K562 (cell line): ENCODE measurements at regions not wholly inside any gene's neighbourhood (a gene's known extent, or its start where the extent isn't known, plus 50 kb on each side); places are given as distances from the start of the nearest gene placed in this dataset.

Source experiments
- ATAC-seq: fragments of 200-7000 bp; cut with Tn5 transposase; 3 replicates; pipeline ENCODE4 v1.9.1; 2020; ENCODE audit warnings: moderate library complexity
- BruUV-seq: library from RNA; stranded (reverse); fragments of 400-500 nt; replicated peaks from 2 replicates; lab custom pipeline; 2021; lab: Mats Ljungman, UMichigan
- CTCF ChIA-PET: fragments of 300-600 bp; formaldehyde crosslinking; extraction: SDS; loops from one replicate; lab custom pipeline; 2021; ENCODE audit warnings: low intra/inter-chr PET ratio; lab: Yijun Ruan, JAX
- POLR2A ChIA-PET: fragments of 300-600, 350-650 bp; sonication (Branson Sonifier 250); formaldehyde crosslinking; extraction: SDS; loops from one replicate; lab custom pipeline; 2021; ENCODE audit warnings: antibody characterized with exemption, inconsistent platforms; lab: Yijun Ruan, JAX
- DNase-seq, 4 experiments: peaks; one replicate each; pipeline versions ENCODE4 v3.0.0 to v3.0.0-alpha.2; 2011 to 2018; ENCODE audit warnings: low spot score in 3 of 4, mixed read lengths in 3 of 4; ENCODE audit errors: extremely low read depth in 1 of 4
- FAIRE-seq: peaks from 2 replicates; lab custom pipeline; 2011; peaks lifted over from hg19 to GRCh38; lab: Jason Lieb, UNC
- H2AFZ ChIP-seq: 2 replicates; pipeline ENCODE4 v1.6.0; 2011; ENCODE audit warnings: low read depth, low read length, control low read depth, inconsistent platforms
- H3K27ac ChIP-seq: fragments of 200-600 bp; 3 replicates; pipeline ENCODE4 v1.8.0; 2011; ENCODE audit warnings: low read depth, mild to moderate bottlenecking, control low read depth, inconsistent platforms, low read length, moderate library complexity, mixed read lengths; ENCODE audit errors: extremely low read depth
- H3K27me3 ChIP-seq, 2 experiments: fragments of 300-600 bp in 1 of 2; 2 replicates in 1 of 2; 3 replicates in 1 of 2; pipeline versions ENCODE4 v1.6.0 to v1.8.0; 2011; ENCODE audit warnings: inconsistent platforms in 2 of 2, low read length in 2 of 2, mild to moderate bottlenecking in 1 of 2, mixed read lengths in 1 of 2, moderate library complexity in 1 of 2; ENCODE audit not compliant: control insufficient read depth in 2 of 2, insufficient read depth in 2 of 2
- H3K36me3 ChIP-seq: fragments of 300-600 bp; 3 replicates; pipeline ENCODE4 v1.8.0; 2011; ENCODE audit warnings: mild to moderate bottlenecking, low read length, inconsistent platforms; ENCODE audit not compliant: control insufficient read depth, insufficient read depth
- H3K4me1 ChIP-seq, 2 experiments: fragments of 200-600 bp in 1 of 2; replicated peaks in 1 of 2; 2 replicates in 1 of 2; 3 replicates in 1 of 2; pipeline versions ENCODE4 v1.5.1 to v1.8.0; 2011; ENCODE audit warnings: inconsistent platforms in 2 of 2, low read length in 2 of 2, mild to moderate bottlenecking in 1 of 2, mixed read lengths in 1 of 2, moderate library complexity in 1 of 2; ENCODE audit not compliant: control insufficient read depth in 2 of 2, insufficient read depth in 2 of 2
- H3K4me2 ChIP-seq: 2 replicates; pipeline ENCODE4 v1.6.1; 2011; ENCODE audit warnings: low read length, control low read depth, inconsistent platforms, mixed read lengths; ENCODE audit not compliant: insufficient read depth
- H3K4me3 ChIP-seq: fragments of 200-600 bp; sonication (generic), shearing (Covaris generic); 2 replicates; pipeline ENCODE4 v1.5.1; 2016; ENCODE audit warnings: control low read depth, inconsistent platforms
- H3K79me2 ChIP-seq: fragments of 200-600 bp; 3 replicates; pipeline ENCODE4 v1.8.0; 2011; ENCODE audit warnings: low read length, inconsistent platforms; ENCODE audit not compliant: control insufficient read depth, insufficient read depth
- H3K9ac ChIP-seq, 2 experiments: 2 replicates each; pipeline versions ENCODE4 v1.6.0 to v1.6.1; 2011; ENCODE audit warnings: low read depth in 2 of 2, low read length in 2 of 2, control low read depth in 1 of 2, inconsistent platforms in 1 of 2, mild to moderate bottlenecking in 1 of 2, mixed read lengths in 1 of 2; ENCODE audit not compliant: insufficient read depth in 1 of 2
- H3K9me1 ChIP-seq: one replicate; pipeline ENCODE4 v1.6.0; 2011; ENCODE audit warnings: inconsistent platforms, mild to moderate bottlenecking, low read length, moderate library complexity; ENCODE audit not compliant: control insufficient read depth, insufficient read depth
- H3K9me3 ChIP-seq: replicated peaks from 2 replicates; pipeline ENCODE4 v1.5.1; 2011; ENCODE audit warnings: low read depth, low read length, inconsistent platforms; ENCODE audit not compliant: control insufficient read depth, insufficient read depth
- H4K20me1 ChIP-seq: replicated peaks from 2 replicates; pipeline ENCODE4 v1.6.1; 2011; ENCODE audit warnings: low read length, inconsistent platforms, mixed read lengths; ENCODE audit not compliant: control insufficient read depth, insufficient read depth
- ARID2 ChIP-seq: fragments of 450-650 bp; IDR thresholded peaks from 2 replicates; pipeline ENCODE4 v1.6.1; 2017; ENCODE audit warnings: antibody characterized with exemption, mild to moderate bottlenecking
- BHLHE40 ChIP-seq: IDR thresholded peaks from 2 replicates; pipeline ENCODE4 v1.6.1; 2011; ENCODE audit warnings: low read length, improper control_type of control experiment
- CBFA2T3 ChIP-seq: fragments of 450-650 bp; IDR thresholded peaks from 2 replicates; pipeline ENCODE4 v1.6.1; 2017
- ETV1 ChIP-seq: fragments of 450-650 bp; conservative IDR thresholded peaks from 2 replicates; pipeline ENCODE4 v1.6.1; 2016; ENCODE audit warnings: missing genetic modification characterization, control low read depth, low read depth, missing compliant biosample characterization
- HIVEP1 ChIP-seq: fragments of 250-450 bp; sonication (Bioruptor Pico); IDR thresholded peaks from 2 replicates; pipeline ENCODE4 v1.4.0; 2020; ENCODE audit warnings: mild to moderate bottlenecking
- OTX1 ChIP-seq: fragments of 450-650 bp; formaldehyde crosslinking; IDR thresholded peaks from 2 replicates; pipeline ENCODE4 v1.4.0; 2022; ENCODE audit warnings: mild to moderate bottlenecking
- POLR2A ChIP-seq: fragments of 450-650 bp; conservative IDR thresholded peaks from 2 replicates; pipeline ENCODE4 v1.6.1; 2016
- SREBF1 ChIP-seq: fragments of 150-350 bp; IDR thresholded peaks from 2 replicates; pipeline ENCODE4 v1.6.1; 2014; ENCODE audit warnings: antibody characterized with exemption, low read depth, low read length, borderline replicate concordance
- TFAM ChIP-seq: fragments of 250-450 bp; sonication (Bioruptor Pico); conservative IDR thresholded peaks from 2 replicates; pipeline ENCODE4 v1.5.0; 2021; ENCODE audit warnings: mild to moderate bottlenecking, moderate library complexity
- WHSC1 ChIP-seq: IDR thresholded peaks from one replicate; pipeline ENCODE4 v1.6.1; 2012; ENCODE audit warnings: low read length, control low read depth, inconsistent platforms
- ZNF134 ChIP-seq: fragments of 250-450 bp; sonication (Bioruptor Pico); conservative IDR thresholded peaks from 2 replicates; pipeline ENCODE4 v1.4.0; 2020
- ZNF263 ChIP-seq: sonication (generic); formaldehyde crosslinking; IDR thresholded peaks from 2 replicates; pipeline ENCODE4 v1.8.0; 2022; ENCODE audit warnings: mild to moderate bottlenecking, missing genetic modification reagents, borderline replicate concordance
- ZNF354B ChIP-seq: fragments of 250-450 bp; sonication (Bioruptor Pico); IDR thresholded peaks from 2 replicates; pipeline ENCODE4 v1.4.0; 2020
- ZNF609 ChIP-seq: sonication (generic); formaldehyde crosslinking; IDR thresholded peaks from 2 replicates; pipeline ENCODE4 v1.8.1; 2023; ENCODE audit warnings: missing genetic modification reagents, mild to moderate bottlenecking, borderline replicate concordance
- WGBS: fragments of 100-300 bp; shearing (Covaris generic); methylation state at CpG from one replicate; pipeline ENCODE4 v1.1.6; 2016; ENCODE audit warnings: low coverage, mixed read lengths; ENCODE audit not compliant: insufficient coverage; ENCODE audit errors: missing lambda C conversion rate; 5-methylcytosine and 5-hydroxymethylcytosine counted together
- in situ Hi-C: fragments of 300-500 bp; cut with MboI; formaldehyde crosslinking; loops from 4 replicates; pipeline ENCODE4 v1.15.0; 2018; ENCODE audit warnings: inconsistent platforms, mixed read lengths
- intact Hi-C: fragments of 100-400 bp; cut with micrococcal nuclease; formaldehyde crosslinking; loops from 2 replicates; pipeline ENCODE4 v1.14.2; 2022
- TF ChIP-seq, protein P1 (sequence below), 2 experiments: fragments of 450-650 bp; IDR thresholded peaks; 2 replicates each; pipeline ENCODE4 v1.6.1; 2016
- TF ChIP-seq, protein P2 (sequence below): fragments of 250-450 bp; sonication (Bioruptor Pico); IDR thresholded peaks from 2 replicates; pipeline ENCODE4 v1.8.0; 2021; ENCODE audit warnings: moderate library complexity, mild to moderate bottlenecking, inconsistent platforms

- in situ Hi-C loops, result no loop called here
- WGBS, result 0% methylated on average over 3 of the region's 3 CpGs
- POLR2A ChIA-PET, result no interaction called here
Observed at GRCh38 chr16:64121473-64121872, 1000.4 kb downstream of the CDH11 start.

More at GRCh38 chr16:64121473-64121872, 1000.4 kb downstream of the CDH11 start:
- CTCF ChIA-PET, result no interaction called here
- Histone ChIP-seq H3K9me3 (no peaks in the 10 kb centered on the region), H3K4me2 (no peak overlapping the region), H3K36me3 (no peaks in the 10 kb centered on the region), H3K4me1 (no peaks in the 10 kb centered on the region), H4K20me1 (no peaks in the 10 kb centered on the region), H2AFZ (no peak overlapping the region), H3K9ac (no peak overlapping the region), H3K4me3 (no peak overlapping the region), H3K27me3 (no peaks in the 10 kb centered on the region), H3K79me2 (no peaks in the 10 kb centered on the region), H3K9me1 (no peaks in the 10 kb centered on the region), H3K27ac (no peak overlapping the region)
- no TSS peak for BruUV-seq
- FAIRE-seq (no peak), ATAC-seq (no peak), DNase-seq (no peak)
- TF ChIP-seq TFAM (CRISPR knock-in tag) (no peak), ZNF263 (CRISPR knock-in tag) (no peak), ZNF609 (CRISPR knock-in tag) (no peak), WHSC1 (no peak), BHLHE40 (no peak), OTX1 (no peak), ZNF354B (CRISPR knock-in tag) (no peak), POLR2A (no peak), ARID2 (no peak), ZNF134 (CRISPR knock-in tag) (no peak), CBFA2T3 (no peak), HIVEP1 (no peak), ETV1 (tag) (no peak), SREBF1 (no peak)
- TF ChIP-seq, protein P1, sequence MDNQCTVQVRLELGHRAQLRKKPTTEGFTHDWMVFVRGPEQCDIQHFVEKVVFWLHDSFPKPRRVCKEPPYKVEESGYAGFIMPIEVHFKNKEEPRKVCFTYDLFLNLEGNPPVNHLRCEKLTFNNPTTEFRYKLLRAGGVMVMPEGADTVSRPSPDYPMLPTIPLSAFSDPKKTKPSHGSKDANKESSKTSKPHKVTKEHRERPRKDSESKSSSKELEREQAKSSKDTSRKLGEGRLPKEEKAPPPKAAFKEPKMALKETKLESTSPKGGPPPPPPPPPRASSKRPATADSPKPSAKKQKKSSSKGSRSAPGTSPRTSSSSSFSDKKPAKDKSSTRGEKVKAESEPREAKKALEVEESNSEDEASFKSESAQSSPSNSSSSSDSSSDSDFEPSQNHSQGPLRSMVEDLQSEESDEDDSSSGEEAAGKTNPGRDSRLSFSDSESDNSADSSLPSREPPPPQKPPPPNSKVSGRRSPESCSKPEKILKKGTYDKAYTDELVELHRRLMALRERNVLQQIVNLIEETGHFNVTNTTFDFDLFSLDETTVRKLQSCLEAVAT (IDR thresholded peaks at IDR 0.05), result no peak
- TF ChIP-seq, protein P2, sequence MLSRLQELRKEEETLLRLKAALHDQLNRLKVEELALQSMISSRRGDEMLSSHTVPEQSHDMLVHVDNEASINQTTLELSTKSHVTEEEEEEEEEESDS (CRISPR knock-in tag), result no peak
- intact Hi-C loops, result no loop called here
